ENCODE measurements at regions not wholly inside any gene's neighbourhood (a gene's known extent, or its start where the extent isn't known, plus 50 kb on each side); places are given as distances from the start of the nearest gene placed in this dataset.

- no peak for TF ChIP-seq CTCF (IDR thresholded peaks at IDR 0.05)
- no peak for TF ChIP-seq ZFX (IDR thresholded peaks at IDR 0.05; ENCODE audit: borderline replicate concordance)
These were observed 419.6 kb upstream of the B3GALT2 start for GRCh38 chr1:193606035-193606434.

Data from 22Rv1 (cell line).